Endodermal cell (in vitro differentiated cells): ENCODE measurements at regions not wholly inside any gene's neighbourhood (a gene's known extent, or its start where the extent isn't known, plus 50 kb on each side); places are given as distances from the start of the nearest gene placed in this dataset.

Source experiments
- DNase-seq: peaks from one replicate; pipeline ENCODE4 v3.0.0-alpha.2; 2017
- H3K27ac ChIP-seq: 2 replicates; pipeline ENCODE4 v1.5.1; 2013; ENCODE audit warnings: mild to moderate bottlenecking, low read depth, low read length, moderate library complexity
- H3K27me3 ChIP-seq: 2 replicates; pipeline ENCODE4 v1.6.1; 2013; ENCODE audit warnings: mild to moderate bottlenecking, low read length, moderate library complexity; ENCODE audit not compliant: insufficient read depth, control insufficient read depth, poor library complexity, severe bottlenecking
- H3K36me3 ChIP-seq: 2 replicates; pipeline ENCODE4 v1.7.0; 2013; ENCODE audit warnings: mild to moderate bottlenecking, low read length, moderate library complexity; ENCODE audit not compliant: control insufficient read depth, insufficient read depth
- H3K4me1 ChIP-seq: one replicate; pipeline ENCODE4 v1.7.0; 2013; ENCODE audit warnings: low read length; ENCODE audit not compliant: control insufficient read depth, insufficient read depth
- H3K4me3 ChIP-seq: 2 replicates; pipeline ENCODE4 v1.5.1; 2013; ENCODE audit warnings: mild to moderate bottlenecking, low read length, moderate library complexity
- H3K9ac ChIP-seq: 2 replicates; pipeline ENCODE4 v1.6.1; 2013; ENCODE audit warnings: mild to moderate bottlenecking, low read length, moderate library complexity; ENCODE audit not compliant: poor library complexity, severe bottlenecking; ENCODE audit errors: extremely low read depth
- H3K9me3 ChIP-seq: 2 replicates; pipeline ENCODE4 v1.6.1; 2013; ENCODE audit warnings: mild to moderate bottlenecking, low read length, moderate library complexity; ENCODE audit not compliant: control insufficient read depth
- H3K27ac Mint-ChIP-seq: 2 replicates; pipeline ENCODE4 v1.8.0; 2020; ENCODE audit warnings: mixed read lengths
- H3K27me3 Mint-ChIP-seq: 2 replicates; pipeline ENCODE4 v1.8.0; 2021; ENCODE audit warnings: mild to moderate bottlenecking, mixed read lengths; ENCODE audit not compliant: insufficient read depth
- H3K36me3 Mint-ChIP-seq: 2 replicates; pipeline ENCODE4 v1.8.0; 2020; ENCODE audit warnings: low read depth, mixed read lengths
- H3K4me1 Mint-ChIP-seq: 2 replicates; pipeline ENCODE4 v1.8.0; 2020; ENCODE audit warnings: mixed read lengths
- H3K4me3 Mint-ChIP-seq: 2 replicates; pipeline ENCODE4 v1.8.0; 2020; ENCODE audit warnings: mild to moderate bottlenecking, moderate library complexity, mixed read lengths
- H3K9me3 Mint-ChIP-seq: 2 replicates; pipeline ENCODE4 v1.8.0; 2020; ENCODE audit warnings: mild to moderate bottlenecking, mixed read lengths
- CTCF ChIP-seq: fragments of 200-600 bp; sonication (generic); conservative IDR thresholded peaks from 2 replicates; pipeline ENCODE4 v1.5.0; 2021; ENCODE audit warnings: antibody characterized with exemption, mild to moderate bottlenecking
- WGBS, 2 experiments: methylation state at CpG; one replicate each; pipeline versions ENCODE4 v1.1.5 to v1.1.7; 2013; ENCODE audit warnings: missing lambda C conversion rate in 2 of 2, mixed read lengths in 1 of 2; ENCODE audit not compliant: insufficient coverage in 1 of 2, insufficient read length in 1 of 2; 5-methylcytosine and 5-hydroxymethylcytosine counted together

- Mint-ChIP-seq H3K4me3 (no peak overlapping the region), H3K36me3 (peaks cover 4% of the 10 kb centered on the region), H3K27ac (no peak overlapping the region), H3K9me3 (peaks cover 16% of the 10 kb centered on the region), H3K4me1 (peaks cover 11% of the 10 kb centered on the region), H3K27me3 (no peaks in the 10 kb centered on the region)
- H3K36me3 ChIP-seq = no peaks in the 10 kb centered on the region
- no peaks in the 10 kb centered on the region for H3K27me3 ChIP-seq
- H3K9me3 ChIP-seq = peaks cover 10% of the 10 kb centered on the region
- no peak for DNase-seq
- H3K4me1 ChIP-seq = no peaks in the 10 kb centered on the region
- no peak overlapping the region for H3K27ac ChIP-seq
- no peak overlapping the region for H3K4me3 ChIP-seq
- TF ChIP-seq CTCF = no peak
- H3K9ac ChIP-seq = no peak overlapping the region
Measured at GRCh38 chr17:10968007-10968406, 130.1 kb upstream of the PIRT start.

GRCh38 chr17:10956821-10957220, 118.9 kb upstream of the PIRT start:
- Mint-ChIP-seq H3K4me3 (no peak overlapping the region), H3K27ac (no peak overlapping the region), H3K36me3 (peaks cover 29% of the 10 kb centered on the region), H3K4me1 (peaks cover 12% of the 10 kb centered on the region), H3K27me3 (no peaks in the 10 kb centered on the region), H3K9me3 (peaks cover 18% of the 10 kb centered on the region)
- WGBS, 2 experiments = 87 to 93% methylated on average over 1 of the region's 1 CpG
- Histone ChIP-seq H3K4me1 (peaks cover 3% of the 10 kb centered on the region), H3K27me3 (no peaks in the 10 kb centered on the region), H3K9me3 (peaks cover 19% of the 10 kb centered on the region), H3K9ac (no peak overlapping the region), H3K27ac (no peak overlapping the region), H3K36me3 (peaks cover 6% of the 10 kb centered on the region), H3K4me3 (no peak overlapping the region)
- no peak for DNase-seq
- no peak for TF ChIP-seq CTCF

- TF ChIP-seq CTCF = no peak
- Histone ChIP-seq H3K4me1 (peaks cover 5% of the 10 kb centered on the region), H3K27me3 (no peaks in the 10 kb centered on the region), H3K36me3 (no peaks in the 10 kb centered on the region), H3K27ac (no peak overlapping the region), H3K4me3 (no peak overlapping the region), H3K9ac (no peak overlapping the region), H3K9me3 (peaks cover 10% of the 10 kb centered on the region)
- peaks cover 4% of the 10 kb centered on the region for H3K9me3 Mint-ChIP-seq
- no peak for DNase-seq
- H3K27me3 Mint-ChIP-seq = no peaks in the 10 kb centered on the region
- H3K36me3 Mint-ChIP-seq = peaks cover 14% of the 10 kb centered on the region
- no peak overlapping the region for H3K27ac Mint-ChIP-seq
- peaks cover 19% of the 10 kb centered on the region for H3K4me1 Mint-ChIP-seq
- WGBS, 2 experiments = 81 to 92% methylated on average over 4 of the region's 4 CpGs
- H3K4me3 Mint-ChIP-seq = no peak overlapping the region
Measured at GRCh38 chr17:10944819-10945218, 106.9 kb upstream of the PIRT start.
